ENCODE measurements at regions not wholly inside any gene's neighbourhood (a gene's known extent, or its start where the extent isn't known, plus 50 kb on each side); places are given as distances from the start of the nearest gene placed in this dataset.

DNA sequence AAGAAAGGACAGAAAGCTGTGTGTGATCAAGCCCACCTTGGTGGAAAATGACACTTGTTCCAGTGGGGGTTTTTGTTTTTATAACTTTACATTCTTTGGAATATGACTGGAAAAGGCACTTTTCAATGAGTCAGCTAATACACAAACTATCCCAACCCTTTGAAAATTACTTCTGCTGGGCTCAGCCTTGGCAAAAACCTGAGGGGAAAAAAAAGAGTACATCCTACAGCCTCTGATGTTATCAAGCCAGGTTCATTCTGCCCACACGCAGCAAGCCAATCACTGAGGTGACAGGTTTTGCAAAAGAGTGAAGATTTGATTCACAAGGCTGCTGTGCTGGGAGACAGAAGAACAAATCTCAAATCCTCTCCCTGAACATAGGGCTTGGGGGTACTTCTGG is 484.5 kb upstream of the ERCC4 start:
- H3K9me3 ChIP-seq: no peaks in the 10 kb centered on the region
- no peaks in the 10 kb centered on the region for H3K27me3 ChIP-seq
- H3K27ac ChIP-seq (replicated peaks in 1 of 4): no peak overlapping the region
- no peaks in the 10 kb centered on the region for H3K4me1 ChIP-seq
- TF ChIP-seq EP300 (IDR thresholded peaks at IDR 0.05) (no peak), POLR2AphosphoS5 (IDR thresholded peaks at IDR 0.05) (no peak), POLR2A (IDR thresholded peaks at IDR 0.05; ENCODE audit: low read depth) (no peak)
- TF ChIP-seq, protein P1, sequence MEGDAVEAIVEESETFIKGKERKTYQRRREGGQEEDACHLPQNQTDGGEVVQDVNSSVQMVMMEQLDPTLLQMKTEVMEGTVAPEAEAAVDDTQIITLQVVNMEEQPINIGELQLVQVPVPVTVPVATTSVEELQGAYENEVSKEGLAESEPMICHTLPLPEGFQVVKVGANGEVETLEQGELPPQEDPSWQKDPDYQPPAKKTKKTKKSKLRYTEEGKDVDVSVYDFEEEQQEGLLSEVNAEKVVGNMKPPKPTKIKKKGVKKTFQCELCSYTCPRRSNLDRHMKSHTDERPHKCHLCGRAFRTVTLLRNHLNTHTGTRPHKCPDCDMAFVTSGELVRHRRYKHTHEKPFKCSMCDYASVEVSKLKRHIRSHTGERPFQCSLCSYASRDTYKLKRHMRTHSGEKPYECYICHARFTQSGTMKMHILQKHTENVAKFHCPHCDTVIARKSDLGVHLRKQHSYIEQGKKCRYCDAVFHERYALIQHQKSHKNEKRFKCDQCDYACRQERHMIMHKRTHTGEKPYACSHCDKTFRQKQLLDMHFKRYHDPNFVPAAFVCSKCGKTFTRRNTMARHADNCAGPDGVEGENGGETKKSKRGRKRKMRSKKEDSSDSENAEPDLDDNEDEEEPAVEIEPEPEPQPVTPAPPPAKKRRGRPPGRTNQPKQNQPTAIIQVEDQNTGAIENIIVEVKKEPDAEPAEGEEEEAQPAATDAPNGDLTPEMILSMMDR (IDR thresholded peaks at IDR 0.05): no peak
- 92% methylated on average over 1 of the region's 1 CpG for WGBS
- DNase-seq (ENCODE audit: extremely low spot score): no peak
- no peak overlapping the region for H3K4me3 ChIP-seq
- intact Hi-C loops (cut with DNase I): no loop called here
- H3K36me3 ChIP-seq: no peaks in the 10 kb centered on the region

DNA sequence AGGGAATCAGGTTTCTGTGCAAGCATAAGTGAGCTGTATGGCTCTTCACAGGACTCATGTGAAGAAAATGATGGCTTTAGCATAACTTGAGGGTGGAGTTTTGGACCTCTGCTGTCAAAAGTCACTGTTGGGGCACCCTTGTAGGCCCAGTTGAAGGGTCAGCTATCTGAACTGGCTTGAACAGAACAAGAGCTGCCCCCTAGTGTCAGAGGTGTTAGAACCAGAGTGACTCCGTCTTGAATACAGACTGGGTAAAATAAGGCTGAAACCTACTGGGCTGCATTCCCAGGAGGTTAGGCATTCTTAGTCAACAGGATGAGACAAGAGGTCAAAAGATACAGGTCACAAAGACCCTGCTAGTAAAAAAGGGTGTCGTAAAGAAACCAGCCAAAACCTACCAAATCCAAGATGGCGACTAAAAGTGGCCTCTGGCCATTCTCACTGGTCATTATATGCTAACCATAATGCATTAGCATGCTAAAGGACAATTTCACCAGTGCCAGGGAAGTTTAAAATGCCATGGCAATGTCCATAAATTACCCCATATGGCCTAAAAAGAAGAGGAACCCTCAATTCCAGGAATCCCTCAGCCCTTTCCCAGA is 484.0 kb upstream of the ERCC4 start:
- no peaks in the 10 kb centered on the region for H3K9me3 ChIP-seq
- H3K27me3 ChIP-seq: no peaks in the 10 kb centered on the region
- 98% methylated on average over 3 of the region's 3 CpGs for WGBS
- TF ChIP-seq EP300 (IDR thresholded peaks at IDR 0.05): no peak
- TF ChIP-seq POLR2A (IDR thresholded peaks at IDR 0.05; ENCODE audit: low read depth): no peak
- TF ChIP-seq, protein P1 (IDR thresholded peaks at IDR 0.05): no peak
- no peak for TF ChIP-seq POLR2AphosphoS5 (IDR thresholded peaks at IDR 0.05)
- intact Hi-C loops (cut with DNase I): no loop called here
- H3K27ac ChIP-seq (replicated peaks in 1 of 4): no peak overlapping the region
- H3K4me3 ChIP-seq: no peak overlapping the region
- H3K4me1 ChIP-seq: no peaks in the 10 kb centered on the region
- H3K36me3 ChIP-seq: no peaks in the 10 kb centered on the region
- DNase-seq (ENCODE audit: extremely low spot score): no peak

DNA sequence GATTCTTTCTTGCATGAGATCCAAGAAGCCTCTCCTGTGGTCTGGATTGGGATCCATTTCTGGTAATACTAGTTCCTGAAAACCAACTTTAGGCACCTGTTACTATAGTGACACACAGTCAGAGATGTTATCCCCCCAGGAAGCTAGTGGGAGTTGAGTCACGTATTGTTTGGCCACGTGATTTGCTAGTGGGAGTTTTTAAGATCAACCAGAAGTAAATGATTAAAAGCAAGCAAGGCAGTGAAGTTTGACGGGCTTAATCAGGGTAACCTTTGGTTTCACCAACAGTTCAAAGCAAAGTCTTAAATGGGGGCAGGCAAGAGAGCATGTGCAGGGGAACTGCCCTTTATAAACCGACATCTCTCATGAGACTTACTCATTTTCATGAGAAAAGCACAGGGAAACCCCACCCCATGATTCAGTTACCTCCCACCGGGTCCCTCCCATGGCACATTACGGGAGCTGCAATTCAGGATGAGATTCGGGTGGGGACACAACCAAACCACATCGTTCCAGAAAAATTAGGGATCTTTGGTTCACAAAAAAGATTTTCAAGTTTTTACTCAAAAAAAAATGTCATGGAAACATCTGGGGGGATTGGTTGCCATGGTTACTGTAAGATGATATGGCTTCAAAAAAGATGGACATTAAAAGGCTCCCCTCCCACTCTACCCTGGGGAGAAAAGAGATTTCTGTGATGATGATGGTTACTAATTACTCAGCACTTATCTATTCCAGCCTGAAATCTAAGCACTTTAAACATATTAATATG is 483.1 kb upstream of the ERCC4 start:
- H3K9me3 ChIP-seq: no peaks in the 10 kb centered on the region
- H3K4me3 ChIP-seq: no peak overlapping the region
- no peaks in the 10 kb centered on the region for H3K4me1 ChIP-seq
- WGBS: 64% methylated on average over 8 of the region's 8 CpGs
- no peak for DNase-seq (ENCODE audit: extremely low spot score)
- no peaks in the 10 kb centered on the region for H3K27me3 ChIP-seq
- intact Hi-C loops (cut with DNase I): no loop called here
- H3K27ac ChIP-seq (replicated peaks in 1 of 4): no peak overlapping the region
- TF ChIP-seq, protein P1 (IDR thresholded peaks at IDR 0.05): no peak
- TF ChIP-seq POLR2A (IDR thresholded peaks at IDR 0.05; ENCODE audit: low read depth): no peak
- no peak for TF ChIP-seq EP300 (IDR thresholded peaks at IDR 0.05)
- TF ChIP-seq POLR2AphosphoS5 (IDR thresholded peaks at IDR 0.05): no peak
- H3K36me3 ChIP-seq: no peaks in the 10 kb centered on the region

DNA sequence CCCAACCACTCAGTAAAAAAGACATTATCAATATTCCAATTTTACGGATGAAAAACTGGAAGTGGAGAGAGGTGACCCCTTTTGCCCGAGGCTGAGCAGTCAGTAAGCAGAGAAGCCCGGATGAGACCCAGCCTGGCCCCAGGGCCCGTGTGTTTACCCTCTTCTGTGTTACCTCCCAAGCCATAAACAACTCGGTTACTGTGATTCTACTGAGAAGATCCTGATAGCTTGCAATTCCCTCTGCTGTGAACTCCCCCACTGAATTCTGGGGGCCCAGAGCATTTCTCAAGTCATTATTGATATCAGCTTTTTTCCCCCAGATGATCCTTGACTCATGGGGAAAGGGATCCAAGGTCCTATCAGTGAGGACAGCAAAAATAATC is 482.6 kb upstream of the ERCC4 start:
- TF ChIP-seq EP300 (IDR thresholded peaks at IDR 0.05) (no peak), POLR2AphosphoS5 (IDR thresholded peaks at IDR 0.05) (no peak), POLR2A (IDR thresholded peaks at IDR 0.05; ENCODE audit: low read depth) (no peak)
- TF ChIP-seq, protein P1 (IDR thresholded peaks at IDR 0.05): no peak

More for the DNA sequence above, 482.6 kb upstream of the ERCC4 start:
- intact Hi-C loops (cut with DNase I): no loop called here
- Histone ChIP-seq H3K27ac (replicated peaks in 1 of 4) (no peak overlapping the region), H3K27me3 (no peaks in the 10 kb centered on the region), H3K4me3 (no peak overlapping the region), H3K4me1 (no peaks in the 10 kb centered on the region), H3K36me3 (no peaks in the 10 kb centered on the region), H3K9me3 (no peaks in the 10 kb centered on the region)
- WGBS: 80% methylated on average over 5 of the region's 5 CpGs
- DNase-seq (ENCODE audit: extremely low spot score): no peak
